ENCODE measurements at regions not wholly inside any gene's neighbourhood (a gene's known extent, or its start where the extent isn't known, plus 50 kb on each side); places are given as distances from the start of the nearest gene placed in this dataset.

GRCh38 chr13:68099631-68100030 is 869.5 kb upstream of the PCDH9 start:
- no peak for DNase-seq

DNA sequence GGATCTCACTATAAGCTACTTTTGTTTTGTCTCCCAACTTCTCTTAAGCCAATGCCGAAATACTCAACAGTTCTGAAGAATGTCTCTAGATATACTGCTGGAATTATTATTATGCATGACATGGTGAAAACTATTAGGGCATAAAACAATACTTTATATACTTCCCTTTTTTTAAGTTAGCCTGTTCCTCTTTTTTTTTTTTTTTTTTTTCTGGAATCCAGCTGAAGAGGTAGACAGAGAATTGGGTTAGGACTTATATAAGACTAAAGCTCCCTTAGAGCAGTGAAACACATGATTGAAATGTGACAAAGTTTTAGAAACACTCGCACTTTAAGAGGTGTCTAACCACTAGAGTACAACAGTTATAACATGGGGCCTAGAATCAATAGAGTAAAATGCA is 850.9 kb upstream of the PCDH9 start:
- no peak for DNase-seq

- no peak for DNase-seq
These were observed 848.7 kb upstream of the PCDH9 start for GRCh38 chr13:68078874-68079273.

GRCh38 chr13:68078469-68078868 is 848.3 kb upstream of the PCDH9 start:
- DNase-seq, result no peak

GRCh38 chr13:68076046-68076445 is 845.9 kb upstream of the PCDH9 start:
- no peak for DNase-seq

DNA sequence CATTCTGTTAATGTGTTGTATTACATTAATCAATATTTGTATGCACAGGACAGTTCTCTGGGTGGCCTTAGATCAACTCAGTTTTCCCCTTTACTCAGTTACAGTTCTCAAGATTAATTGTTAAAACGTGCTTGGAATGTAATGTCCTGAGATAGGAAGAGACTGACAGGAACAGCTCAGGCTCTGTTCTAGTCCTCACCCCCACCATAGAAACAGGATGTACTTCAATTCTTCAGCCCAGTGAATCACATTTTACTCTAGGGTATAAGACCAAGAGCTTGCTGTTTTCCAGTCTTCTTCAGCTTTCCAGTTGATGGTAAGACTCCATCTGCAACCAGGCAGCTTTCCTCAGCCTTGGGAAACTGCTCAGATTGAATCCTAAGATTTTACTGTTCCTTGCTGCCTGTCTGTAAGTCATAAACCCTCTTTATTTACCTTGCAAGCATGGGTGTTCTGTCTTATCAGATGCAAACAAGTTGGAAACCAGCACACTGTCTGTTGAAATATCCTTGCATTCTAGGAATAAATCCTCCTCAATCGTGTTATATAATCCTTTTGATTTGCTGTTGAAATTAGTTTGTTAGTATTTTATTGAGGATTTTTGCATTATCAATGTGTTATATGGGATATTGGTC is 836.9 kb upstream of the PCDH9 start:
- no peak for DNase-seq

GRCh38 chr13:68064001-68064770 is 834.0 kb upstream of the PCDH9 start:
- no peak for DNase-seq

GRCh38 chr13:68063181-68063580 is 833.0 kb upstream of the PCDH9 start:
- no peak for DNase-seq

DNA sequence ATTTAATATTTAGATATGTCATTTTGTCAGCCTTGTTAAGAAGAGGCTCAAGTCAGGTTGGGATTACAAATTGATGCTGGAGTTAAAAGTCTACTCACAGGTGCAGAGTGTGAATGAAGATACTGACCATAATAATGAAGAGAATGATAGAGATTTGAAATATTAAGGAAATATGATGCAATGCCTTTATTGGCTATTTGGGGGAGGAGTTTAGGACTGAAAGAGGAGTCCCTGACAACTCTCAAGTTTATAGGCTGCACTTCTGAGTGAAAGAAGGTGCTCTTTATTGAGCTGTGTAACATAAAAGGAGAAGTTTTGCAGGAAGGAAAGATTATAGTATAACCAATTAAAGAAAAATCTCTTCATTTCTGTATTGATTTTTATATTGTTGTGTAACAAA is 827.7 kb upstream of the PCDH9 start:
- no peak for DNase-seq

- no peak for DNase-seq
These were observed 826.9 kb upstream of the PCDH9 start for GRCh38 chr13:68056816-68057710.

DNA sequence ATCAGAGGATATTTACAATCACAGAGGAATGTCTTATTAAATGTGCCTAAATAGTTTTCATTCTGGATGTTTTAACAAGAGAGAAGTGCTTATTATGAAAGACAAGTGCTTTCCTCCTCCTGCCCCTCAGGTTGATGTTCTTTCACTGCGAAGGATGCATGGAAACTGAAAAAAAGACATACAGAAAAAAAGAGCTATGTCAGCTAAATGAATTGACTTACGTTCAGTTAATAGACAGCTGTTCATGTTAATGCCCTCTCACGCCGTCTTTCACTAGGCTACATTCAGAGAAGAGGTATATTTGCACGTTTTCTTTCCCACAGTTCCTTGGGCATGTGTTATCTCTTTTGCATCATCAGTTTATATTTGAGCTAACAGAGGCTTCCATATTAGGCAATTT is 821.8 kb upstream of the PCDH9 start:
- no peak for DNase-seq

GRCh38 chr13:68050761-68051160 is 820.6 kb upstream of the PCDH9 start:
- no peak for DNase-seq

GRCh38 chr13:68048802-68049359 is 818.7 kb upstream of the PCDH9 start:
- no peak for DNase-seq

- DNase-seq, result no peak
These were observed 817.8 kb upstream of the PCDH9 start for GRCh38 chr13:68047889-68048288.

GRCh38 chr13:68046903-68047302 is 816.8 kb upstream of the PCDH9 start:
- no peak for DNase-seq

GRCh38 chr13:68030152-68030809 is 800.1 kb upstream of the PCDH9 start:
- DNase-seq, result no peak

DNA sequence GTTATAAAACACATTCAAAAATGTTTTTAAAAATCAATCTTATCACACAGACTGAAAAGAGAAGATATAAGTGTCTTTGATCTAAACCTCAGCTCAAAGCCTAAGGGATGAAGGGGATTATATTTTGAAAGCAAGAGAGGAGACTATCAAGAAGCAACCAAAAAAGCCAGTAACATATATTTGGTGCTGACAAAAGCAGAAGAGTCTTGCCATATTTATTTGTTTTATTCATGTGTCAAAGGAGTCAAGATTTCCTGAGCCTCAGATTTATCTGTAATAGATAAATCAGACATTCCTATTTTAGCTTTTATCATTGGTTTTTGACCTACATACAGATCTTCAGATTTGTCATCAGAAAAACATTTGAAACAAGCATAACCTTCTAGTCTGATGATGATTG is 798.6 kb upstream of the PCDH9 start:
- DNase-seq, result no peak

GRCh38 chr13:68027306-68027705 is 797.2 kb upstream of the PCDH9 start:
- DNase-seq, result peak; percentile 36

- no peak for DNase-seq
These were observed 795.9 kb upstream of the PCDH9 start for GRCh38 chr13:68026077-68026476.

DNA sequence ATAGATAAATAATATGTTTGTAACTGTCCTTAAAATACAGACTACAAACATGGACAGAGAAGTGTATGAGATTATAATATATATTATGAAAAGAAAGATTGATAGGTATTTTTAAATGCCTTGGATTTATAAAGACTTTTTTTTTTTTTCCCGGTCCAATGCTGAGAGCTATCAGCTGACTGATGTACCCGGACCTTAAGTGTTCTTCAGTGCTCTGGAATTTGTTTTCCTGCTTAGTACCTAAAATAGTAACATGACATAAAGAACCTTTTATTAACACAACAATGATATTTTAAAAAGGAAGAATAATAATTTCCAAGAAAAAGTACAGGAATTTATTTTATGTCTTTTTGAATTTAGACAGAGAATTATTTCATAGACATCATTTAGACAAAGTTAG is 795.5 kb upstream of the PCDH9 start:
- no peak for DNase-seq

DNA sequence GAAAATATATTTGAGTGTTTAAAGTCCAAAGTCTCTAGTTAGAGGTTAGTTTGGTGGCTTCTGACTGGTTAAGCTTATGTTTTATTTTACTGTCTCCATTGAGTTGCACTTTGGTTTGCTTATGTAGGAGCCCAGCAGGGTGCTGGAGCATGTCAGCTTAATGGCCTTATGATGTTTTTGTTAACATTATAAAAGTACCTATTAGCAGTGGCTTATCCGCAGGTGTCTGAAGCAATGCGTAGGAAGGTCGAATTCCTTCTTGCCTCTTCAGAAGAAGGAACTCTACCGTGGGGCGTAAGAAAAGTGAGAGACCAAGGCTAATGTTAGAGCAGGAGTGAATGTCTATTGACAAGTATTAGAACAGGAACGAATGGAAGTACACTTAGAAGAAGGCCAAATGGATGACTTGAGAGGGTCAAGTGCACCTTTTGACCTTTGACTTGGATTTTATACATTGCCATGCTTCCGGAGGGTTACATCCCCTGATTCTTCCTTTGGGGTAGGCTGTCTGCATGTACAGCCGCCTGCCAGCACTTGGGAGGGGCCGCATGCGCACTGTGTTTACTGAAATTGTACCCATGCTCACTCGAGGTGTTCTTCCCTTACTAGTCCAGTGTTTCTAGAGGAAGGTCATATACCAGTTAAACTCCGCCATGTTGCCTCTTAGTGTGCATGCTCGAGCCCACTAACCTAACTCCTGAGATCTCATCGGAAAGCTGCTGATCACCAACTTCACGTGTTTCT is 793.9 kb upstream of the PCDH9 start:
- DNase-seq, result no peak

DNA sequence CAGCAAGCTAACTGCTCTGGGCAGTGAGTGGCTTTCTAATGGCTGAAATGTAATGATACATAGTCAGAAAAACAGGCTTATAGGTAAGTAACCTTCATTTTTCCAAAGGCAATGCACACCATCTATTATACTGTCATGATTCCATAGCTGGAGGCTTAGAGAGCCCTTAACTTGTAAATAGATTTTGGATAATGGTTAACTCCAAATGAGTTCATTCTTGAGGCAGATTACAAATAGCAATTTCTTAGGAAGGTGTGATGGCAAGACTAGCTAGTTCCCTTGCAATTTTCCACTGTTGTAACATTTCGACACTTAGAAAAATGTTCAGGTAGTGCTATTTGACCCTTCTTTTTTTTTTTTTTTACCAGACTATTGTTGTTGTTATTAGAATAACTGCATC is 789.8 kb upstream of the PCDH9 start:
- DNase-seq, result no peak

Data from right hindlimb (tissue), 1 donor.